Epithelial cell of esophagus (primary cell): ENCODE measurements at regions not wholly inside any gene's neighbourhood (a gene's known extent, or its start where the extent isn't known, plus 50 kb on each side); places are given as distances from the start of the nearest gene placed in this dataset.

ENCODE experiments used
- DNase-seq: peaks from one replicate; pipeline ENCODE4 v3.0.0; 2010; ENCODE audit warnings: low read depth
- H3K4me3 ChIP-seq: 2 replicates; pipeline ENCODE4 v1.5.1; 2011; ENCODE audit warnings: mild to moderate bottlenecking, low read length, control low read depth
- CTCF ChIP-seq: IDR thresholded peaks from 2 replicates; pipeline ENCODE4 v1.5.1; 2011; ENCODE audit warnings: low read depth, mild to moderate bottlenecking, low read length, control low read depth, inconsistent platforms; ENCODE audit not compliant: insufficient read depth; ENCODE audit errors: missing control alignments

DNA sequence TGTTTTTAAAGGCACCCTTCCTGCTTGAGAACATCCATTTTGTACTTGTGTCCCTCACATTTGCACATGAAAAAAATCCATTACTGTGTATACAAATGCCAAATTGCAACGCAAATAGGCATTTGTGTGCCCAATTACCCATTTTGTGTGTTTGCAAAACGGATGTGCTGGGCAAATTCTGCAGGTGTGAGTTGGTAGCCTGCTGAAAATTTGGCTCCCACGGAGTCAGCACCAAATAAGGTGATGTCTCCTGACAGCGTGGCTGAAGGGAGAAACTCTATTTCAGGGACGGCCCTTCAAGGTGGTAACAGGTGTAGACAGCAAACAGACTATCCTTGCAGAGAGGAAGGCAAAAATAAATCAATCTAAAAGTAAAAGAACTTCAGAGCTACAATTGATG, 661.1 kb downstream of the BCL11A start:
- TF ChIP-seq CTCF: no peak
- no peak overlapping the region for H3K4me3 ChIP-seq
- DNase-seq: no peak

DNA sequence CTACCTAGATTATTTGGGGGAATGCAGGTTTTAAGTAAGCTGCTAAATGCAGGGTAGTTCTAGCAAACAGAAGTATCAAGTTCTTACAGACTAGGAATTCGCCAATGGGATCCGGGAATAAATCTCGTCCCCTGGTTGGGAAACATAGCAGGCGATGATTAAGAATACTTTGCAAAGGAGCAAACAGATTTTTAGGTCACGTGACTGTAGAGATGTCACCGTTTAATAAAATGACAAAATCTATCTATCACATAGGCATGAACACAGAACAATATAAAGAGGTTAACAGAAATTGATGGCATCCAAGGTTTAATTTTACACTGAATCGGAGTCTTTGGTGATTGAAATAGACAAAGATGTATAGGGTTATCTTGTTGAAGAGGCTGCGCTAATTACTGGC, 664.1 kb downstream of the BCL11A start:
- H3K4me3 ChIP-seq: no peak overlapping the region
- TF ChIP-seq CTCF: no peak
- no peak for DNase-seq

GRCh38 chr2:59888706-59889105, 664.7 kb downstream of the BCL11A start:
- H3K4me3 ChIP-seq: no peak overlapping the region
- no peak for TF ChIP-seq CTCF
- no peak for DNase-seq

GRCh38 chr2:59888015-59888414, 665.4 kb downstream of the BCL11A start:
- no peak overlapping the region for H3K4me3 ChIP-seq
- TF ChIP-seq CTCF: no peak
- DNase-seq: no peak

DNA sequence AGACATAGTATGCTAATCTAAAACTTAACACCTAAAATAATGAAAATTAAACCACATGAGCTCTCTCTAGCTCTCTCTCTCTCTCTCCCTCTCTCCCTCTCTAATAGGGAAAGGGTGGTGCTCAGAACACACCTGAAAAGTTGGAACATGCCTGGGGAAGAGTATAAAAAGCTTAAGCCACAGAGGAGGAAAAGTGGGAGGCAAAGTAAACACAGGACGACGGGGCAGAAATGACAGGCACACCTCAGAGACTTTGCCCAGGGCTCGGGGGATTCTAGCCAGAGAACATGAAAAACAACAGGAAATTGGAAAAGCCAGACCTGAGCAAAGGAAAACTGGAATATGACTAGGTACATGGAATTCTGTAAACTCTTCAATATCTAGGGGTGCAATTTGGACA, 666.1 kb downstream of the BCL11A start:
- TF ChIP-seq CTCF: no peak
- no peak overlapping the region for H3K4me3 ChIP-seq
- no peak for DNase-seq

DNA sequence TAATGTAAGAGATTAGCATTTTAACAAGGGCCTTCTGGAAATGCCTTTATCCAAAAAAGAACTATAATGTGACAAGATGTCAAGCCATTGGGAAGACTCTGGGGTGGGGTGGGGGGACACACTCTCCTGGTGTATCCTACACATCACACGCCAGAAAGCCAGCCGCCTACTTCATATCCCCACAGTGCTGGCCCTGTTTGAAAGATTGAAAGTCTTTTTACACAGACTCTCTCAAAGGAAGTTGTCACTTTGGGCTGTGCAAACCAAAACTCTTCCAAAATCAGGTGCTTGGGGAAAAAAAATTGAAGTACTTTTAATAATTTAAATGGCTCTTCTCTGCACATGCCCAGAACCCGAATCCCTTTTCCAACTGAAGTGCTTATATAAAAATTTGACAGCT, 666.7 kb downstream of the BCL11A start:
- no peak for DNase-seq
- H3K4me3 ChIP-seq: no peak overlapping the region
- TF ChIP-seq CTCF: no peak

GRCh38 chr2:59885541-59885940, 667.9 kb downstream of the BCL11A start:
- no peak for DNase-seq
- peak; percentile 4 for TF ChIP-seq CTCF
- no peak overlapping the region for H3K4me3 ChIP-seq
